Stimulated activated CD4-positive, alpha-beta T cell treated with anti-CD3 and anti-CD28 coated beads, Interleukin-1b, Interleukin-23, amount 100 ng/mL, for 48 hours (primary cell): ENCODE measurements at regions not wholly inside any gene's neighbourhood (a gene's known extent, or its start where the extent isn't known, plus 50 kb on each side); places are given as distances from the start of the nearest gene placed in this dataset.

Experiments used
- DNase-seq: peaks from one replicate; pipeline ENCODE4 v3.0.0-alpha.2; 2020

GRCh38 chr21:16020878-16021277 lies 291.1 kb downstream of the USP25 start:
- no peak for DNase-seq

GRCh38 chr21:16022116-16022515 lies 292.3 kb downstream of the USP25 start:
- DNase-seq, result no peak

GRCh38 chr21:16022921-16023320 lies 293.1 kb downstream of the USP25 start:
- no peak for DNase-seq

DNA sequence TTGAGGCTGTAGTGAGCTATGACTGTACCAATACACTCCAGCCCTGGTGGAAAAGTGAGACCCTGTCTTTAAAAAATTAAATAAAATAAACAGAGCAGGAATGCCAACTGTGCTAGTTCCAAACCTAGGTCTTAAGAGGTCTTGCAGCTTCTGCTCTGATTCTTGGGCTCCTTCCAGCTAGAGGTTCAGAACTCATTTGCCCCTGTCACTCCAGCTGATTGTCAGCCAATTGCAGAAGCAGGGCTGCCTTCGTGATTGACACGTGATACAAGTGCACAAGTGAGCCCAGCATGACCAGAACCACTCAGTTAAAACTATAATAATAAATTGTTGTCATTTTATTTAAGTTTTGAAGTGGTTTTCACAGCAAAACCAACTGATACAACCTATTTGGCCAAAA lies 298.4 kb downstream of the USP25 start:
- no peak for DNase-seq

GRCh38 chr21:16028941-16029464 lies 299.2 kb downstream of the USP25 start:
- no peak for DNase-seq

GRCh38 chr21:16033193-16033592 lies 303.4 kb downstream of the USP25 start:
- no peak for DNase-seq

- DNase-seq, result no peak
These were observed 304.8 kb downstream of the USP25 start for GRCh38 chr21:16034446-16035190.

DNA sequence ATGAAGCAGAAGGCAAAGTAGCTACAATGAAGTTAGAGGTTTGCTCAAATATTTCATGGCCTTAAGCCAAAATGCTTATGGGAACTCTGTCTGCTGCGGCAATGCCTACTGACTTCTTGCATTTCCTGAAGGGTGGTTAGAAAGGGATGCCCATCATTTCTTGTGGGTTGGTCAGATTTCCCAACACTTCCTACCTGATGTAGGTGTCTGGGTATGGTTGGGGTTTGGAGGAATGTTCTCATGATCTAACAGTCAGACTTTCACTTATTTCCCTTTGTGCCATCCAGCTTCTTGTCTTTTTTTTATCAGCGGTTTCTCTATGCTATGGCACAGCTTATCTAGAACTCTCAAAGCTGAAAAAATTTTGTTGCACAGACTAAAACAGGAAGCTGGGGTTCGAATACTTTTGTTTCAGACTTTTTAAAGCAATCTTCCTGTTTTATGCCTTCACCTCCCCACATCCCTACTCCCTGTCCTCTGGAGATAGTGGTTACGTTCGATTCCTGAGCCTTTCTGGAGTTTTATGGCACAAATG lies 307.7 kb downstream of the USP25 start:
- DNase-seq, result no peak

- no peak for DNase-seq
These were observed 310.8 kb downstream of the USP25 start for GRCh38 chr21:16040601-16041000.

- DNase-seq, result no peak
These were observed 314.9 kb downstream of the USP25 start for GRCh38 chr21:16044676-16045075.

DNA sequence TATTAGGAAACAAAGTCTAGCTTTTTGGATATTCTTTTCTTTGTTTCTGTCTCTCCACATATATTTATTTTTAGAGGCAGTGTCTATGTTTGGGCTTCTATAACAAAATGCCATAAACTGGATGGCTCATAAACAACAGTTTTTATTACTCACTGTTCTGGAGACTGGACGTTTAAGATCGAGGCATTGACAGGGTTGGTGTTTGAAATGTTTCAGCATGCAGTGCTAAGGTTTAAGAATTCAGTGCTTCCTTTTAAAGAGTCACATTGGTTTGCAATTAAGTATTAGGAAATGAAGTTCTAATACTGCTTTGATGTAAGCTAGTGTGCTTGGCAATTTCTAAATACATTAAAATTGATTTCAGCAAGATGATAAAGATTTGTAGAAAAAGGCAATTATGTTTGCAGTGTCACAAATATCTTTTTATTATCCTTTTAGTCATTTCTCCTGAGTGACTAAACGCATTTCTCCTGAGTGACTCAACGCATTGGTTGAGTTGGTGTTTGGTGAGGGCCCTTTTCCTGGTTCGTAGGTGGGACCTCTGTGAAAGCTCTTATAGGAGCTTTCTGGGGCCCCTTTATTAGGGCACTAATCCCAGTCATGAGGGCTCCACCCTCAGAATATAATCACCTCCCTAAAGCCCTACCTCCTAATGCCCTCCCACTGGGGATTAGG lies 317.0 kb downstream of the USP25 start:
- DNase-seq, result no peak

GRCh38 chr21:16047904-16048303 lies 318.1 kb downstream of the USP25 start:
- DNase-seq, result no peak

DNA sequence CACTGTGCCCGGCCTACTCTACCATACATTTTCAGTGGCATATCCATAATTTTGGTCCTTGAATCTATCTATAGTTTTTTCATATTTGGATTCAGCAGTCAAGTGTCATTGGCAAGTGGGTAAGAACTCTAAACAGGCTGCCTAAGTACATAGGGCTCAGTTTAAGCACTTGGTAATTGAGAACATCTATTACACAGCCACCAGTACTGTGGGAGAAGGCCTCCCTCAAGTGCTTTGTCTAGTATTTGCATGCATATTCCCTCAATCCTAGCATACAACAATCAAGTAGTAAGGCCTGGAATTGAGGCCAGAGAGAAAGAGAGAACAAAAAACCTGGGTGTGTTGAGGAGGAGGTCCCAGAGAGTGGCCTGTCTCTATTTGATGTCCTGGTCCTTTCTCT lies 325.2 kb downstream of the USP25 start:
- no peak for DNase-seq

GRCh38 chr21:16058896-16059295 lies 329.1 kb downstream of the USP25 start:
- DNase-seq, result no peak

DNA sequence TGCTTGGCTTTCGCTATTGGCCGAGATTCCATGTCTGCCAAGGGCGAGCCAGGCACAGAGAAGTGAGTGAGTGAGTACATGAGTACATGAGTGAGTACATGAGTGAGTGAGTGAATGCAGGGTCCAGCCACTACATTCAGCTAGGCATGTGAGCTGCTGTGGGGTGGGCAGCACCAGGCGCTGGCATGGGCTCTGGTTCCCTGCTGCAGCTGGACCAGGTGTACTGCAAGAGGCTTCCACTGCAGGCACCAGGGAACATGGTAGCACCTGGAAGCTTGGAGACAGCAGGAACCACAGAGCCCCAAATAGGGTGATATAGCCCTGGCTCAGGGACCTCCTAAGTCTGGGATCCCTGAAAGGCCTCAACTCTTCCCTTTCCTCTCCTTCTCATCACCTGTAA lies 330.2 kb downstream of the USP25 start:
- no peak for DNase-seq

GRCh38 chr21:16061194-16061593 lies 331.4 kb downstream of the USP25 start:
- no peak for DNase-seq

- DNase-seq, result no peak
These were observed 339.7 kb downstream of the USP25 start for GRCh38 chr21:16069178-16070112.

GRCh38 chr21:16070207-16070651 lies 340.4 kb downstream of the USP25 start:
- no peak for DNase-seq

DNA sequence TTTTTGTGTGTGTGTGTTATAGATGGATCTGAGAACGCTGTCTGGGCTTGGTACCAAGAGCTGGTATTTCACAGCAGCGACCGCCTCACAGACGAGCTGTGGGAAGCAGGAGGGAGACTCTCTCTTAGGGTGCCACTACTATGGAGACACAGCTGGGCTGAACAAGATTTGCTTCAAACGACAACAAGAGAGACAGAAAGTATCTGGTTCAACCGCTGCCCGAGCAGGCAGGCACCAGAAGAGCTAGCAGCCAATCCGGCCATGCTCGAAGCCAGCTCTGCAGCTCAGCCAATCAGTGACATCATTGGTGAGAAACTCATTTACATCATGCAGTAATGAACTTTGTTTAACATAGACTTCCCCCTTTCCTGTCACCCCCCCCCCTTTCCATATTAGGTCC lies 341.3 kb downstream of the USP25 start:
- no peak for DNase-seq

DNA sequence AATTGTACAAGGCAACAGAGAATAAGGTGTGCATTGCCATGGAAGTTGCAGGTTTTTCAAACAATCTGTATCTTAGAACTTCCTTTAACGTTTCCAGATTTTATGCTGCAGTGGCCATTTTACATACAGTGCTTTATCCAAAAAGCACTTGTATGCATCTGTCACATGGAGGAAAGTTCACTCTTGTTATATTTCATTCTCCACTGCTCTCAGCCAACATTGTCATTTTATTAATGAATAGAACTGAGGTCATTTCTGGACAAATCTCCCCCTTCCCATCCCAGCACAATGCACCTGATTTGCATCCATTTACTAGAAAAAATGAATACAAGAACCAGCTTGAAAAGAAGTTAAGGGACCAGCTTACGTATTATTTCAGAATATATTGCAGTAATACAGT lies 342.0 kb downstream of the USP25 start:
- no peak for DNase-seq

DNA sequence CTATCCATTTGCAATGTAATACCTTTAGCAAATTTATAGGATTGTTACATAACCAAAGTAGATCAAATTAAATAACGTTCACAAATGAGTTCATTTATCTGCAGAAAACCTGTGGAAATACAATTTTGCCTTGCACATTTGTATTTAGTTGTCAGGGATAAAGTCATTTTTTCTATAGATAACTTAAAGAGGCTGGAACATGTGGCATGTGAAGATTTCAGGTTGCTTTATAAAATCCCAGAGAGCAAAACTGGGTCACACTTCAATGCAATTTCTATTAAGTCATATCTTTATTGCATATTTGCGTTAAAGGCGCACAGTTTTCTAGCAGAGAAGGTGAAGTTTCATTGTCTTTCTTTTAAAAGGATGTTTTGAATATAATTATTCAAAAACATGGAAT lies 342.4 kb downstream of the USP25 start:
- DNase-seq, result no peak

DNA sequence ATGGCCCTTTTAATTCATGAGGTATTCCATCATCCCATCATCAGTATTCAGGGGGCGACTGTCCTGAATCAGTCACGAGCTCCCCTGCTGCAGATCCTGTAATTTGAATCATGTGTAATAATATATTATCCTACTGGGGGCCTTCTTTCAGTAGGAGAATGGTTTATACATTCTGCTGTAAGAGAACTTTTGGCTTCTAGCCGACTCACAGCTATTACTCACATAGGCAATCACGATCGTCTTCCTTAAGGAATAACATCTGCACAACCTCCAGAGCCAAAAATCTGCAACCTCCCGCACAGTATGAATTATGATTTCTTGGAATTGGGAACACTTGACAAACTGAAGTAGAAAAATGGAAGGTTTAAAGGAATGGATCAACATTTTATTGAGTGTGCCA lies 343.0 kb downstream of the USP25 start:
- DNase-seq, result no peak

GRCh38 chr21:16073586-16073985 lies 343.8 kb downstream of the USP25 start:
- DNase-seq, result no peak
